ENCODE measurements at regions not wholly inside any gene's neighbourhood (a gene's known extent, or its start where the extent isn't known, plus 50 kb on each side); places are given as distances from the start of the nearest gene placed in this dataset.

DNA sequence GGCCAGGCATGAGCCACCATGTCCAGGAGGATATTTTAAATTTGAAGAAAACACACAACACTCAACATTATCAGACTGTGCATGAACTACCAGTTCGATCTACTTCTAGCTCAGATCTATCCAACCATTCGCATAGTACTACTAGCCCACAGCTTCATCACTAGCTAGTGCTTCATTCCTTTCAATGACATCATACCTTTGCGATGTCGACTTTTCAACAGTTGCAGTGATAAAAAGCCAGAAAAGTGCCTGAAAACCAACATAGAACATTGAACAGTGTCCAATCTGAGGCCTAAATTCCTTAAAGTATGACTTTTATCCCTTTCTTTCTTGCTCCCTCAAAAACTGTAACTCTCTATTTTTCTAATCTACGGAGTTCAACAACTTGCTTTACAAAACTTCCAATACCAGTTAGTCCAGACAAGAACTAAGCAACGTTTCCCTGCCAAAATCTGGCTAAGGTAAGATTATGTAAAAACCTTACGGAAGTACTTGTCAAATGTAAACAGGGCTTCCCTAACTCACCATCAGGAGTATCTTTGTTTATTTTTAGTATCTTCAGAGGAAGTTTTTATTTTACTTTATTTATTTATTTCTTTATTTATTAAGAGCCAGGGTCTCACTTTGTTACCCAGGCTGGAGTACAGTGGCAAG lies 434.0 kb upstream of the JARID2 start:
- DNase-seq (ENCODE audit: low read depth in 4 of 4, low spot score in 3 of 4) = no peak

DNA sequence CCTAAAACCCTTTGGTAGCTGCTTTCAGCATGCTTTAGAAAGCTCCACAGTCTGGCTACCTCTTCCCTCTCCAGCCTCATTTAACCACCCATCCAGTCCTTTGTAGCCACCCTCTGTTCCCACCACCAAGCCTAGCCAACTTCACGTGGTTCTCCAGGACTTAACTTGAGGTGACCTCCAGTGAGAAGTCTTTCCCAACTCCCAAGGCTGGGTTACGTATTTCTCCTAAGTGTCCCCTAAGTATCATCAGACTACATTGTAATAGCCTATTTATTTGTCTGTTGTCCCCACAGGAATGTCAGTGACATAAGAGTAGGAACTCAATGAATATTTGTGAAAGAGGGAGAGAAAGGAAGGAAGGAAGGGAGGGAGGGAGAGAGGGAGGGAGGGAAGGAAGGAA lies 431.9 kb upstream of the JARID2 start:
- DNase-seq (ENCODE audit: low read depth in 4 of 4, low spot score in 3 of 4) = no peak

DNA sequence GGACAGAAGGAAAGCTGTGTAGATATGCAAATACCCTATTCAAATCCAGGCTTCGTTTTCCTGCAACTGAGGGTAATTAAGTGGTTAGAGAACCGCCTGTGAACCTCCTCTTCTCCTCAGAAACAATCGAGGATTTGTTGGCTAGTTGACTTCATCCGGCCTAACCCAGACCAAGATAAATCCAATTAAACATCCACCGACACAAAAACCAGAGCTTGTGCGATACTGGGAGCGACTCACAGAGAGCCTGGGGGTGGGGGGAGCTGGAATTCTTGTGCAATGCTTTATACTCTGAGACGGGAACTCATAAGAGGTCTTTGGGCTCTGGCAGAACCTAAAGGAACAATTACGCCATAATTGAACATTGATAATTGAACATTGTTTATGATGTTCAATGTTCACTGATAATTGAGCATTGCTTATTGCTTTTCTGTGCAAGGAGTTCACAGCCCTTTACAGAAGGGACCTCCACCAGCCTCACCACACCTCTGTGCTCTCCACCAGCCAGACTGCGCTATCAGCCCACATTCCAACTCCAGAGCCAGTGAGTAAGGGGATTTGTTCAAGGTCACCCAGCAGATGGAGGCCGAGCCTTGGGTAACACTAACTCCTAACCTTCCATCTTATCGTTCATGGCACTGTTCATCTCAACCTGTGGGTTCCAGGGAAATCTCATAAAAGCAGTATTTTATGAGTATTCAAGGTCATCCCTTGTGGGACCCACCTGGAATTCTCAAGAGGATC lies 429.6 kb upstream of the JARID2 start:
- DNase-seq (ENCODE audit: low read depth in 4 of 4, low spot score in 3 of 4) = no peak

DNA sequence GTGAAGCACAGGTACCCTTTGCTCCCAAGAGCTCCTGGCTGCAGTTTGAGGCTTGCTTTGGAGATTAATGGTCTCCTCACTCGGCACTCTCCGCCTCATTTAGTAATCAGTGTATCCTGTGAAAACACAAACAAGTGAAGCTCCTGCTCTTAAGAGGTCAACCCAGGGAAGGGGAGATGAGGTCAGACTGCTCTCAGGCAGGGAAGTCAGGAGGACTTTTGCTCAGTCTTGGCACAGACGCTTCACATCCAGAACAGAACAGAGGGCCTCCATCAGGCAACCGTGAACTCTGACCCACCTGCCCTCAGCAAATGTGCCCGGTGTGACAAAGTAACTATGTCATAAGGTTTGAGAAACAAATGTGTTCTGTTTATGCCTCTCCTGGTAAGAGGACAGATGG lies 428.8 kb upstream of the JARID2 start:
- DNase-seq (ENCODE audit: low read depth in 4 of 4, low spot score in 3 of 4) = no peak

DNA sequence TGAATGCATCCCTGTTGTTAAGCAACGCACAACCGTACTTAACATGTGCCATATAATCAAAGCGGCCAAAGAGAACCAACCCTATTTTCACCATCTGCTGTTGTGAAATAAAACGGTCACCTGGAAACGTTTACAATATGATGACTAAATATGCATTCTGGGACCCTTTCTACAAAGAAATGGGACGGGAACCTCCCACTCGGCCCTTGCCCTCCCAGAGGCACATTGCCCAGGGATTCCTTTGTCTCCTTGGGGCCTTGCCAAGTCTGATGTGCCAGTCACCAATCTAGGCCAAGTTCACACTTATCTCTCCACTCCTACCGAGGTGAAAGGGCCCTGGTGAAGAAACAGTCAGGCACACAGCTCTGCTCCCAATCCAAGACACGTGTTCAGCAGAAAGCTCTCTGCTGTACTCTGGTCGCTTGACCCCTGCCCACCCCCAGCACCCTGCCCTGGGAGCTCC lies 427.4 kb upstream of the JARID2 start:
- no peak for DNase-seq (ENCODE audit: low read depth in 4 of 4, low spot score in 3 of 4)

DNA sequence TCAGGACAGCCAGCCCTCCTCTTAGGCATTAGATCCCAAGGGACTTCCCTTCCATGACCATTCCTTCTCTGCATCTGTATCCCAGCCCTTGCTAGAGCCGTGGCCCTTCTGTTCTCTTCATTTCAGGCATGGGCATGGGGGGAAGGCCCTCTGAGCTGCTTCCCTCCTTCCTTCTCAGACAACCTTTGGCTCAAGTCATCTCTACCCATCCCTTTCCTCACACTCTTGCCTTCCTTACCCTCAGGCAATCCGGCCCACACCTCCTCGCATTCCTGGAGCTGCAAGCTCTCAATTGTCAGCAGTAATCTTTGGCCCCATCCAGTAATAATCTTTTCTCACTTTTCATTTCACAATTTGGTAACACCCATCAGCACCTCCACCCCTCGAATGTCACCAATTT lies 426.9 kb upstream of the JARID2 start:
- DNase-seq (ENCODE audit: low read depth in 4 of 4, low spot score in 3 of 4) = no peak

DNA sequence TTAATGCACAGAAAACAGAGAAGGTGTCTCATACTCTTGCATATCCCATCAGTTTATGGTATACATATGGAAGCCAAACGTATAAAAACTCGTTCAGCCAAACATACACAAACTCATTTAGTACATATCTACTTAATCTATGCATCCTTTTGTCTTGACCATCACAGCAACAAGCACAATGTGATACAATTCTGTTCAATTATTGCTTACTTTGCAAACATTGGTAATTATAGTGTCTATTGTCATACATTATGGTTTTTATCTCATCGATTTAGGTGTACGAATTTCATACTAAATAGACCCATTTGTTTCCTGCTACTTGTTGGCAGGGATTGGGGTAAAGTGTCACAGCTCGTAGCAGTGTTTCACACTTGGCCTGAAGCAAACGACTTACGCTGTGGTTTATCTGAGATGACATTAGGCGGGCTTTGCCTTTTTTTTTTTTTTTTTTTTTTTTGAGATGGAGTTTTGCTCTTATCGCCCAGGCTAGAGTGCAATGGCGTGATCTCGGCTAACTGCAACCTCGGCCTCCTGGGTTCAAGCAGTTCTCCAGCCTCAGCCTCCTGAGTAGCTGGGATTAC lies 425.9 kb upstream of the JARID2 start:
- DNase-seq (ENCODE audit: low read depth in 4 of 4, low spot score in 3 of 4) = no peak

DNA sequence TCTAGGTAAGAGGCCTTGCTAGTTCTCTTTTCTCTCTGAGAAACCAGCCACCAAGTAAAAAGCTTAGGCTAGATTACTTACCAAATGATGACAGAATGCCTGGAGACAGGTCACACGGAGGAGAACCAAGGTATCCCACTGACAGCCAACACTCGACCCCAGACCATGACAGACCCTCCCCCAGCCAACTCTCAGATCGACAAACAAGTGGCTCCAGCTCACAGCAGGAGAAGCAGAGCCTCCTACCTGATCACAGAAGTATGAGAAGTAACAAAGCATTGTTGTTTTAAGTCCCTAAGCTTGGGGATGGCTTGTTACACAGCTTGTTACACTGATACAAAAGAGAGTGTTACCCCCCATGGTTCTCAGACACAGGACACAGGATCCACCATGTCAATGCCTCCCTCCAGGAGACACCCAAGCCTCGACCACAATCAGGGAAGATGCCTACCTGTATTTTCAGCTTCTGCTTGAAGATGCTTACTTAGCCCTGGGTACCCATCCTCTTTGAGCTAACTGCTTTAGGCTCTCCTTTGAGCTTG lies 423.8 kb upstream of the JARID2 start:
- no peak for DNase-seq (ENCODE audit: low read depth in 4 of 4, low spot score in 3 of 4)

DNA sequence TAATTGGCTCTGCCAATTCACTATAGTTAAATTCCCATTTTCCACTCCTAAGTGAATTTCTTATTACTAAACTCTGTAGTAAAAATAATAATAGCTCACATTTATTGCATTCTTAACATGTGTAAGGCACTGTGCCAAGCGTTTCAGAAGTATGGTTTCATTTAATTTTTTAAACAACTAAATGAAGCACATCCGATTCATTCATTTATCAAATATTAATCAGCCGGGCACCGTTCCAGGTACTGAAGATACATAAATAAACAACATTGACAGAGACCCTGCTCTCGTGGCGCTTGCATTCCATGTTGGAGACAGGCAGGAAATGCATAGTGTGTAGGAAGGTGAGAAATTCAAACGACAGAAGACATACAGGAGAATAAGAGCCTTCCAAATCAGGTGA lies 423.2 kb upstream of the JARID2 start:
- DNase-seq (ENCODE audit: low read depth in 4 of 4, low spot score in 3 of 4) = no peak

DNA sequence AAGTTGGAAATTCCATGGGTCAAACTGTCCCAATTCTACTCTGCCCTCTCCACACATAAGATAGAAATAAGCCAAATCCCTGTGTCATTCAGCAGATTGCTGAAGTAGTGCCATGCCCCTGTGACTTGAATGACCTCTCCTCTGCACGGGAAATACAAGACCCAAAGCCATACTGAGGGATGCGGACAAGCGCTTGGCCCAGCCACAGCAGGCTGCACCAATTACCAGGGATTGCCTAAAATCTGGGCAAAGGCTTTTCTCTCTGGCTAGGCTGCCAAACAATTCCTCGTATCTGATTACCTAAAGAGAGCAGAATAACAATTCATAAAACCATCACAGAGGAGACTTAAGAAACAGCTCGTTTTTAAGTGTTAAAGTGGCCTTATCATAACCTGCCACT lies 421.8 kb upstream of the JARID2 start:
- DNase-seq (ENCODE audit: low read depth in 4 of 4, low spot score in 3 of 4) = no peak

DNA sequence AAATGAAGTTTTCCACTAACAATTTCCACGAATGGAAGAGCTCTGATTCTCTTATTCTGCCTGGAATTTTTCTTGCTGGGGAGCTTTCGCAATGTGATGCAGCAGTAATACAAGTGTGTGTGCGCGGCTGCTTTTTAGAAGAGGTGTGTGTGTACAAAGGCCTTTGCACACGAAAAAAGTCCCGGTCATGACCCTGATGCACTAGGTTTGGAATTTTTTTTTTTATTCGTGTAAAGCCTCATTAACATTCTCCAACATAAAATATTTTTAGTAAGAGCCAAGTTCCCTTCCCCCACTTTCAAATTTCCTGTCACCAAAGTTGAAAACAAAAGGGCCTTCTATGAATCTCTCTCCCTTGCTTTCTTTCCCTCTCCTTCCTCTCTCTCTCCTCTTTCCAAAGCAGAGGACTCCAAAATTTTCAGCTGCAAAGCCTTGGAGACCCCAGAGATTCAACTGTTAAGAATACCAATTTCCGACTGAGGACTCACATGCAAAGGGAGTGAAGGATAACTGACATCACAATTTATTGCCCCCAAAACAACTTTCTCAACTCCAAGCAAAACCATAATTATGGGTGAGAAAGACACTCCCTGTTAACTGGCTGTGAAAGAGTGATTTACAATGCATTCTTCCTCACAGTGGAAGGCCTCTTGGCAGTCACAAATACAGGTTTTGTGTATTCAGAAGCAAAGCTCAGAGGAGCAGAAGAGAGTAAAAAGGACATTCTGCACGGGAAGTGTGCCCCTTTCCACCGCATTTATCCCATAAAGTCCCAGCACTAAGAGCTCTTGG lies 421.2 kb upstream of the JARID2 start:
- no peak for DNase-seq (ENCODE audit: low read depth in 4 of 4, low spot score in 3 of 4)

DNA sequence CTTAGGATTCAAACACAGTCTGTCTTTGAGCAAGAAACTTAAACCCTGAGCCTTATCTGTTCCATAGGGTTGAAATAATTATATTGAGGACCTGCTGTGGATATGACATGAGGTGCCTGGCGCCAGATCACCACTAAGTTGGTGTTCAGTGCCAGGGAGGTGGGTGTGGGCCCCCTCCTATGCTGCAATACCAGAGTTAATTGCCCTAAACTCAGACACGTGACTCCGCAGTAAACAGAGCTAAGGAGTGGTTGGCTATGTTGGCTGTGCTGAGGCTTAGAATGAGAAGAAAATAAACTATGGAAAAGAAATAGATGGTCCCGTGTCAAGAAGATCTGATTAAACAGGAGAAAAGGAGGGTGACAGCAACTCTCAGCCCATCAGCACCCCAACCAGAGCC lies 419.4 kb upstream of the JARID2 start:
- DNase-seq (ENCODE audit: low read depth in 4 of 4, low spot score in 3 of 4) = no peak

DNA sequence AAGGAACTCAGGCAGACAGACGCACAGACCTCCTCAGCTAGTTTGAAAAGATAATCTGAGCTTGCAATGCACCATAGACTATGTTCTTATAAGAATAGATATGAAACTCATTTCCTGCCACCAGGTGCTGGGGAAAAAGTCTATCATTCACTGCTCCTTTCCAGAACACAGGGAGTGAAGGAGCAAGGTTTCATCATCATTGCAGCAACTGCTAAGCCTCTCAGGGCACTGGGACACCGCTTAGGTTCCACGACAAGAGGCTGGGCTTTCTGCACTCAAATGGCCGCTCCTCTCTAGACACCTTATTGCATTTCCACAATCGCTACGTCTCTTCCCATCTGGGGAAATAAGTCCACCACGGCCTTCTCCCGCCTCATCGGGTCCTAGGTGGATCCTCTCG lies 418.5 kb upstream of the JARID2 start:
- no peak for DNase-seq (ENCODE audit: low read depth in 4 of 4, low spot score in 3 of 4)

DNA sequence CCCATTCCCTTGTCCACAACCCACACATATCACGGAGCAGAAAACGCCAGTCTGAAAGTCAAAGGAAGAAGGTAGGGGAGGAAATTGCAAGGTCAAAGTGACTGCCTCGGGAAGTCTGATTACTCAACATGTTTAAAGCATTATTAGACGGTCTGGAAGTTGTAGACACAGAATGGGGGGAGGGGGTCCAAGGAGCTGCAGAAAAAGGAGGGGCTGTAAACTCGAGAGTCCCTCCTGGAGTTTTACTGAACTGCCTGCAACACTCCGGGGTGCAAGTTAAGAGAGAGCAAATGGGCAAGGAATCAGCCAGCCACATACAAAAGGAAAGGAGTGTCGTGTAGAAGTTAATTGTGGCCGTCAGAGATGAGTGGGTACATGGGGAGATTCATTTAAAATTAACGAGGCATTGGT lies 417.7 kb upstream of the JARID2 start:
- peak in 1 of 4 donors; percentile 49 for DNase-seq (ENCODE audit: low read depth in 4 of 4, low spot score in 3 of 4)

DNA sequence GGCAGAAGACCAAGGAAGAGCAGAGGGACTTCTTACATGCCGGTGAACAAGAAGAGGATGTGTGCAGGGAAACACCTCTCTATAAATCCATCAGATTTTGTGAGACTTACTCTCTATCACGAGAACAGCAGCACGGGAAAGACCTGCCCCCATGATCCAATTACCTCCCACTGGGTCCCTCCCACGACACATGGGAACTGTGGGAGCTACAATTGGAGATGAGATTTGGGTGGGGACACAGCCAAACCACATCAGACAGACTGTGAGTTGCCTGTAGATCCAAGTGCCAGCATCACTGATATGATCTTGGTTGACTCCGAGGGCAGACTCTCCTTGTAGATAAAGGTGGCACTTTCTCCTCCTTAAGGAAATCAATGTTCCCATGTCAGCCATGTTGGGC lies 414.8 kb upstream of the JARID2 start:
- no peak for DNase-seq (ENCODE audit: low read depth in 4 of 4, low spot score in 3 of 4)

DNA sequence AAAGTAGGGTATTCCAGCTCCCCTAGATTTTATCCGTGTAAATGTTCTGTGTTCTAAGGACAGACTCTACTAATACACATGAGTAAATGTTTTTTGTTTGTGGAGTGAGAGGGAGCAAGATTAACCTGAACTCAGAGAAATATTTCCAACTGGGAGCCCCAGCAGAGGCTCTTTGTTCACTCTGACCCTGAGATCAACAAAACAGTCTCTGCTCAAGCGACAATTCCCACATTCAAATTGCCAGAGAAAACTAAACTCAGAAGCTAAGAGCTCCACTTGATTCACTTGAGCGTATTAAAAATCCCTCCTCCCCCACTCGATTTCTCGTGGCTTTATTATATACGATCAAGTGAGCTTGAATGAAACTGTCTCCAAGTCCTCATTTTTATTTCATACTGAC lies 413.9 kb upstream of the JARID2 start:
- DNase-seq (ENCODE audit: low read depth in 4 of 4, low spot score in 3 of 4) = no peak

DNA sequence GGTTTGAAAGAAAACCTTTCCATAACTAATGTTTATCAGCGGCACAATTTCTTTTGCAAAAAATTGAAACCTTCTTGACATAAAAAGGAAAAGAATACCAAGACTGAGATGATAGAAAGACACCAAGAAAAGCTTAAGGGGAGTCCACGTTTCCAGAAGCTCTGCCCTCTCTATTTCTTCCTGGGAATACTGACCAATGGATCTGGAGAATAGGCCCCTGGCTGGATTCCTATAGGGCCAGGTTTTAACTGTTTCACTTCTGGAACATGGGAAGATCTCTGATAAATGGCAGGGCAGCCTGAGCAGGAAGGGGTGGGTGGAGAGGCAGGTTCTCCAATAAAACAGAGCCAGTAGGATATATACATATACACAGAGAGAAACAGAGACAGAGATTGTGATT lies 413.4 kb upstream of the JARID2 start:
- no peak for DNase-seq (ENCODE audit: low read depth in 4 of 4, low spot score in 3 of 4)

DNA sequence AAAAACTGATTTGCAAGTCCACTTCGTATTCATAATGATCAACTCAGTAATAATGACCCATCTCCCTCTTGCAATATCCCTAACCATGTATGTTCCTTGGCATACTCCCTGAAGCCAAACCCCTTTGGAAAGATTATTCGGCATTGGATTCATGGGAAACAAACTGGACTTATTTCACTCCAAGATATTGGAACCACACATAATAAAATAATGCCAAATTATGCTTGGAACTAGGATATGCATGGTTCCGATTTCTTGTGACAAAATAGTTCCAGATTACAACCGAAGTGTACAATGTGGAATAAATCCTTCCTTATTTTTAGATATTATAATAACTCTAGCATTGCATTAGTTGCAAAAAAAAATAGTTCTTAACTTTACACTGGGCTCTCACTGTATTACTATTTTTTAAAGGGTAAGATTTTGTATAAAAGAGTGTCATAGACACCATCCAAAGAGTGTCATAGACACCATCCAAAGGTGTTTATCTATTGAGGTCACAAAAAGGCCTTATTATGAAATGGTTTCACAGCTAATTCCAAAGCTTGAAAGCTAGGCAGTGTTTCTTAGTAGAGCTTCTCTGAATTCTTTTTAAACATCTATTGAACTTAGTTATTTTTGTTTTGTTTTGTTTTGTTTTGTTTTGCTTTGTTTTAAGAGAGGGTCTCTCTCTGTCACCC lies 410.9 kb upstream of the JARID2 start:
- DNase-seq (ENCODE audit: low read depth in 4 of 4, low spot score in 3 of 4) = no peak

DNA sequence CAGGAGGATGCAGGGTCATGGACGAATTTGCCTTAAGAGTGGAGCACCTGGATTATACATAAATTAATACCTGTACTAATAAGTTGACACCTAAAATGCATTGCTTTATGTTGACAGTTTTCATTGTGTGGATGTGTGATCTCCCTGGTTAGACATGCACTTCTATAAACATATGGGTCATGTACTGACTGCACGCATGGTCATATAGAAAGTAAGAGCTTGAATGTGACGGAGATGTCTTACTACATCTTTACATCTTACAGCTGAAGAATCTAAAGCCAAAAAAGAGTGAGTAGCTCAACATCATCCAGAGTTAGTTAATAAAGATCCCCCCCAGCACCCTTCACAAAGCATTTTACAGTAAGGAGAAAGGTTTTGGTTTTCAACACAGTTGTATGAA lies 408.4 kb upstream of the JARID2 start:
- DNase-seq (ENCODE audit: low read depth in 4 of 4, low spot score in 3 of 4) = no peak

DNA sequence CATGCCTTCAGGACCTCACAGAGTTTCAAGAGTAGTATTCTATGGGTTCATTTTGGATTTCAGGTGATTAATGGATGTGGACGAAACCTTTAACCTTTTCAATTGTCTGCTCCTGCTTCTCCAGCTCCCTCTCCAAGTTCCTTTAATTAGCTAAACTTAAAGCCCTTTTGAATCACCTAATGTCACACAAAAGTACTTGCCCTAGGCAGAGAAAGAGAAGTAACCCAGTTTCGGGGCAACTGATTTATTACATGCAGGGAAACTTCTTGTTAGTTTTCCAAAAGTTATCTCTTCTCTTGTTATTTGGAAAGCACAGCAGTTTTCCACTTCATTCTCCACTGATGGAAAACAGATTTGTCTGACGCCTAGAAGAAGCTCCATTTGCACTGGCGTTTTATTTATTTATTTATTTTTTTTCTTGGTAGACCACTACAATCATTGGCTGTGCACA lies 407.7 kb upstream of the JARID2 start:
- DNase-seq (ENCODE audit: low read depth in 4 of 4, low spot score in 3 of 4) = no peak

All from left renal pelvis (tissue), 4 donors.